ENCODE measurements at regions not wholly inside any gene's neighbourhood (a gene's known extent, or its start where the extent isn't known, plus 50 kb on each side); places are given as distances from the start of the nearest gene placed in this dataset.

DNA sequence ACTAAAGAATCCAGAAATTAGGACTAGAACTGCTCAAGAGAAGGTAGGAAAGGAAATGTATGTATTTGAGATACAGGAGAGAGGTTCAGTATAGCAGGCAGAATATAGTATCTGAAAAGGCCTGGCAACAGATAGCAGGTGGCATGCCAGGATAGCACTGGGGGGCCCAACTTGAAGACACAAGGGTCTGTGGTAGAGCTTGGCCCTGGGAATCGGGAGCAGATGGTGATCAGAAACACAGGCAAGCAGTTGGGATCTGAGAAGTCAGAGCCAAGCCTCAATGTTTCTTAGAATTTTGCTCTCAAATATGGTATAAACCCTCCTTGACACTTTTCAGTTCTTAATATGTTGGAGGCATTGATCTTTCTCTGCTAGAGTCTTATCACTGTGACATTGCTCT is 499.8 kb upstream of the CD180 start:
- no peak overlapping the region for H3K27ac Mint-ChIP-seq
- no peaks in the 10 kb centered on the region for H3K4me1 Mint-ChIP-seq
- H3K36me3 Mint-ChIP-seq, result peaks cover 3% of the 10 kb centered on the region
- ATAC-seq (no peak), DNase-seq (ENCODE audit: low spot score) (no peak)
- ChIA-PET CTCF (no interaction called here), POLR2A (no interaction called here)
- TF ChIP-seq ESRRA (CRISPR knock-in tag; IDR thresholded peaks at IDR 0.05; ENCODE audit: borderline replicate concordance), result no peak
- TF ChIP-seq, protein P1, sequence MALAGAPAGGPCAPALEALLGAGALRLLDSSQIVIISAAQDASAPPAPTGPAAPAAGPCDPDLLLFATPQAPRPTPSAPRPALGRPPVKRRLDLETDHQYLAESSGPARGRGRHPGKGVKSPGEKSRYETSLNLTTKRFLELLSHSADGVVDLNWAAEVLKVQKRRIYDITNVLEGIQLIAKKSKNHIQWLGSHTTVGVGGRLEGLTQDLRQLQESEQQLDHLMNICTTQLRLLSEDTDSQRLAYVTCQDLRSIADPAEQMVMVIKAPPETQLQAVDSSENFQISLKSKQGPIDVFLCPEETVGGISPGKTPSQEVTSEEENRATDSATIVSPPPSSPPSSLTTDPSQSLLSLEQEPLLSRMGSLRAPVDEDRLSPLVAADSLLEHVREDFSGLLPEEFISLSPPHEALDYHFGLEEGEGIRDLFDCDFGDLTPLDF (CRISPR knock-in tag; IDR thresholded peaks at IDR 0.05), result no peak
- no peak for TF ChIP-seq NR1H2 (CRISPR knock-in tag; IDR thresholded peaks at IDR 0.05)
- no peak for TF ChIP-seq ZNF425 (CRISPR knock-in tag; conservative IDR thresholded peaks at IDR 0.05)
- TF ChIP-seq, protein P2, sequence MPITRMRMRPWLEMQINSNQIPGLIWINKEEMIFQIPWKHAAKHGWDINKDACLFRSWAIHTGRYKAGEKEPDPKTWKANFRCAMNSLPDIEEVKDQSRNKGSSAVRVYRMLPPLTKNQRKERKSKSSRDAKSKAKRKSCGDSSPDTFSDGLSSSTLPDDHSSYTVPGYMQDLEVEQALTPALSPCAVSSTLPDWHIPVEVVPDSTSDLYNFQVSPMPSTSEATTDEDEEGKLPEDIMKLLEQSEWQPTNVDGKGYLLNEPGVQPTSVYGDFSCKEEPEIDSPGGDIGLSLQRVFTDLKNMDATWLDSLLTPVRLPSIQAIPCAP (CRISPR knock-in tag; IDR thresholded peaks at IDR 0.05), result no peak
- peaks cover 10% of the 10 kb centered on the region for H3K9me3 Mint-ChIP-seq
- no peak overlapping the region for H3K4me3 Mint-ChIP-seq
- no peaks in the 10 kb centered on the region for H3K27me3 Mint-ChIP-seq (ENCODE audit: low read depth)

GRCh38 chr5:67695369-67695768 is 498.8 kb upstream of the CD180 start:
- Mint-ChIP-seq H3K9me3 (peaks cover 13% of the 10 kb centered on the region), H3K27me3 (ENCODE audit: low read depth) (no peaks in the 10 kb centered on the region), H3K4me3 (no peak overlapping the region), H3K36me3 (peaks cover 7% of the 10 kb centered on the region), H3K27ac (no peak overlapping the region), H3K4me1 (no peaks in the 10 kb centered on the region)
- ATAC-seq, result no peak
- ChIA-PET POLR2A (no interaction called here), CTCF (no interaction called here)
- DNase-seq (ENCODE audit: low spot score), result no peak
- TF ChIP-seq ZNF138 (CRISPR knock-in tag; conservative IDR thresholded peaks at IDR 0.05) (no peak), ZNF671 (CRISPR knock-in tag; IDR thresholded peaks at IDR 0.05) (no peak), SOX15 (CRISPR knock-in tag; IDR thresholded peaks at IDR 0.05) (no peak), CREM (CRISPR knock-in tag; IDR thresholded peaks at IDR 0.05) (no peak), SMAD4 (CRISPR knock-in tag; IDR thresholded peaks at IDR 0.05) (no peak)

DNA sequence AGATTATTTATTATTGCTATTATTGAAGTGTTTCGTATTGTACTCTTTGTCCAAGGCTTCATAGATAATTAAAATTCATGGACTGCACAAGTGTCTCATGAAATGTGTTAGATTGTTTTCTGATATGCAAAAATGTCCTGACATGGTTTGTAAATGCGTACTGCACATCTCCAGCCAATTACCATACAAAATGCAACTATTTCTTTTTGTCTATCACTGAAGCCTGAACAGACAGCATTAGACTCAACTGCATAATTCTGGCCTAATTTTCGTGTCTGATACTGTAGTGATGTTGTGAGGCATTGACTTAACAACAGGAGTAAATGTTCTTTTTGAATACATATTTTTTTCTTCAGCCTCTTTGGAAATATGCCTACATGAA is 498.2 kb upstream of the CD180 start:
- POLR2A ChIA-PET, result no interaction called here
- DNase-seq (ENCODE audit: low spot score) (no peak), ATAC-seq (no peak)
- TF ChIP-seq HMGA2 (CRISPR knock-in tag; IDR thresholded peaks at IDR 0.05), result no peak
- TF ChIP-seq, protein P3, sequence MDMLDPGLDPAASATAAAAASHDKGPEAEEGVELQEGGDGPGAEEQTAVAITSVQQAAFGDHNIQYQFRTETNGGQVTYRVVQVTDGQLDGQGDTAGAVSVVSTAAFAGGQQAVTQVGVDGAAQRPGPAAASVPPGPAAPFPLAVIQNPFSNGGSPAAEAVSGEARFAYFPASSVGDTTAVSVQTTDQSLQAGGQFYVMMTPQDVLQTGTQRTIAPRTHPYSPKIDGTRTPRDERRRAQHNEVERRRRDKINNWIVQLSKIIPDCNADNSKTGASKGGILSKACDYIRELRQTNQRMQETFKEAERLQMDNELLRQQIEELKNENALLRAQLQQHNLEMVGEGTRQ (CRISPR knock-in tag; IDR thresholded peaks at IDR 0.05), result no peak
- TF ChIP-seq ZNF219 (CRISPR knock-in tag; IDR thresholded peaks at IDR 0.05; ENCODE audit: borderline replicate concordance), result no peak
- TF ChIP-seq KAT7 (CRISPR knock-in tag; IDR thresholded peaks at IDR 0.05; ENCODE audit: borderline replicate concordance), result no peak
- TF ChIP-seq TEAD4 (CRISPR knock-in tag; IDR thresholded peaks at IDR 0.05), result no peak
- no peak for TF ChIP-seq ZNF232 (CRISPR knock-in tag; IDR thresholded peaks at IDR 0.05)
- TF ChIP-seq JAZF1 (CRISPR knock-in tag; IDR thresholded peaks at IDR 0.05), result no peak
- Mint-ChIP-seq H3K27me3 (ENCODE audit: low read depth) (no peaks in the 10 kb centered on the region), H3K4me3 (no peak overlapping the region), H3K9me3 (peaks cover 16% of the 10 kb centered on the region), H3K4me1 (no peaks in the 10 kb centered on the region), H3K27ac (no peak overlapping the region), H3K36me3 (peaks cover 7% of the 10 kb centered on the region)
- CTCF ChIA-PET, result no interaction called here

All from WTC11 (cell line).